Left colon (tissue), 2 donors: ENCODE measurements at regions not wholly inside any gene's neighbourhood (a gene's known extent, or its start where the extent isn't known, plus 50 kb on each side); places are given as distances from the start of the nearest gene placed in this dataset.
A peak's percentile ranks its signal among the peaks of the same experiment; 100 is the strongest.

Experiments used
- ATAC-seq: fragments of 200-7000 bp; cut with Tn5 transposase; one replicate; pipeline ENCODE4 v1.9.1; 2020; ENCODE audit warnings: mild to moderate bottlenecking, moderate library complexity
- DNase-seq, 2 donors: peaks; one replicate each; pipeline ENCODE4 v3.0.0-alpha.2; 2020
- intact Hi-C, 2 donors: fragments of 100-400 bp; cut with DNase I in 1 of 2; cut with micrococcal nuclease in 1 of 2; formaldehyde crosslinking; loops; one replicate each; pipeline versions ENCODE4 v1.11.2 to v1.14.0; 2022; cut with DNase I, micrococcal nuclease
- donor health status: DM: no; HTN: no; CAD: no.
- donor health status: DM: yes; HTN: yes; CAD: no.

DNA sequence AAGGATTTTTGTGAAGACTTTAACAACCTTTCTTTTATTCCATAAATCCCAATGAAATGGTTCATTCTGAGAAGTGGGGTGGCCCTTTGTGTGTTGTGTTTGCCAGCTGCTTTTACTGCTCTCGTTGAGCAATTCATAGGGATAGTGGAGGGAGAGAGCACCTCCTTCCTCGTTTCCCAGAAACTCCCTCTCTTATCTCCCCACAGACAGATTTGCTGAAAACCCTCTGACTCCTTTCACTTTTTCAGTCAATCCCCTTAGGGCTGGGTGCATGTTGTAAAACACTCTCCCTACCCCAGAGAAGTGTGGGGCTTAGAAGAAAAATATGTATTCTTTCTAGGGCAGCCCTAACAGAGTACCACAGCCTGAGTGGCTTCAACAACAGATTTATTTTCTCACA is 557.2 kb upstream of the RGMA start:
- ATAC-seq (no peak), DNase-seq (no peak)
- intact Hi-C loops, result no loop called here

DNA sequence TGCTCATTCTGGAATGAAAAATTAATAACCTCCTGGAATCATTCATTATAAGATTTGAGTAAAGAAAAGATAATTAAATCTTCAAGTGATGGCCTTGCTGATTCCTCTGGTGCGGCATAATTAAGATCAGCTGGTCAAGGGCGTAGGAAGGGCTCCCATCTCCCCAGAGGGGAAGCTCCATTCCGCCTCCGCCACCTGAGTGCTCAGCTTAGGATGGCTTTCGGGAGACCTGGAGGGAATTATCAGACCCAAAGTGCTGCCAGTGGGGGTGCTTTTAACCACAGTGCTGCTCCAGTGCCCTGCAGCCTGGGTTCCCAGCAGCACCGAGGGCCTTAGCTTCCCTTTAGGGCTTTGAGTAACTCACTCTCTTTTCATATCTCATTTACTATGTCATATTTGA is 556.6 kb upstream of the RGMA start:
- intact Hi-C loops, result no loop called here
- ATAC-seq (no peak), DNase-seq (no peak)

DNA sequence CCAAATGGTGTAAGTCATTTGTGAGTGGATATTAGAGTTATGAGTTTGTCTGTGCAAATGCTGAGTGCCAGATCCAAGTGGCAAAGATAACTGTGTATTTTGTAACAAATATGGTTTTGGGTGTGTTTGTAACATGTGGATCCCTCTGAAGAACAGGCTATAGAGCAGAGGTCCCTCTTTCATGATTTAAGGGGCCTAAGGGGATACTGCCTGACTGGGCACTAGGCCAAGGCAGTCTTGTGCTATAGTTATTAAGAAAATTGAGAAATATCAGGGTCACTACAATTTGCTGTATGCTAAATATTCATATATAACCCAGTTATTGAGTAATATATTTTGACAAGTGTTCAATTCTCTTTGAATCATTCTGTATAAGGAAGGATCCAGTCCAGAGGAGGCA is 555.6 kb upstream of the RGMA start:
- intact Hi-C loops, result no loop called here

DNA sequence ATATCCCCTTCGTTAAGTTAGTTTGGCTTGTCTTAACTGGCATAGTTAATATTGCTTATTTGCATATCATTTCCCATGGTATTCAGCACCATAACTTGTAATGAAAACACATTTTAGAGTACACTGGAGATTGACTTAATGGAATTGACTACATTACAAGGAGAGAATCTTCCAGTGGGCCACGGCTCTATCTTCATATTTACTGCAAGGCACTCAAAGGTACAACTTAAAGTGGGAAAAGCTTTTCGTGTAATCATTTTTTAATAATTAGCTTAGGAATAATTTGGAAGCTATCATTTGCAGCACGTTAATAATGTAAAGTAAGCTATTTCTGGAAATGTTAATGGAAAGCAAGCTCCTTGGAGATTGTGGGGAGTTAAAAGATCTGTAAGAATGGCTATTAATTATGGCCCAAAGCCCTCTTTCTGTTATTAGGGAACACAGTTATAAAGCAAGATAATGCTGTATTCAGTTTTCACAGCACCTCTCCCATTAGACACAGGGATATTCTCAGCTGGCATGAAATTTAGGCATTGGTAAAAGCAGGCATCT is 551.5 kb upstream of the RGMA start:
- ATAC-seq (no peak), DNase-seq (no peak)
- intact Hi-C loops, result no loop called here

More for the DNA sequence above, 555.6 kb upstream of the RGMA start:
- ATAC-seq, result no peak
- DNase-seq, result no peak

DNA sequence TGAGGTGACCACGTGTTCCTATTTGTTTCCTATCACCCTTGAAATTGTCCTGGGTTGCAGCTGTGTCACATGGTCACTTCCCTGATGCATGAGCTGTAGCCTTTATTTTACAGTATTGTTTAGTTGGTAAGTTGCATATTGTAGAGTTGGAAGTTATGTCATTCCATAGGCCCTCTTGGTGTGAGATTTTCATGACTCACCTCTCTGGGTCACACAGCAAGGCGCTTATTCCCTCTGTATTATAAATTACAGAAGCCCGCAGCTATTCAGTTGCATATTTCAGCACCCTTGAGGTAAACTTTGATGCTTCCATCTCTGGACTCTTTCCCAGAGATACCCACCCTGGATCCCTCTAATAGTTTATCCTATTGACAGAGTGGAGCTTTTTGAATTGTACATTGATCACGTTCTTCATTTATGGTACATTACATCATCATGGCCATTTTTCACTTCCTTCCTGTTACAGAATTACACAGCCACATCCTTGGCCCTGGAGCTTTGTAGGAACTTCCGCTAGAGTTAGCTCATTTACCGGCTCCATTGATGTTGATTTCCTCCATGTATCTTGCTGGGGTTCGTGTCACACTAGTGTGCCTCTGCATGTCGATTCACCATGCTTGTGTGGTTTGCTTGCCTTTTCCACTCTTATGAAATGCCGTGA is 543.1 kb upstream of the RGMA start:
- intact Hi-C loops, result no loop called here
- no peak for ATAC-seq

DNA sequence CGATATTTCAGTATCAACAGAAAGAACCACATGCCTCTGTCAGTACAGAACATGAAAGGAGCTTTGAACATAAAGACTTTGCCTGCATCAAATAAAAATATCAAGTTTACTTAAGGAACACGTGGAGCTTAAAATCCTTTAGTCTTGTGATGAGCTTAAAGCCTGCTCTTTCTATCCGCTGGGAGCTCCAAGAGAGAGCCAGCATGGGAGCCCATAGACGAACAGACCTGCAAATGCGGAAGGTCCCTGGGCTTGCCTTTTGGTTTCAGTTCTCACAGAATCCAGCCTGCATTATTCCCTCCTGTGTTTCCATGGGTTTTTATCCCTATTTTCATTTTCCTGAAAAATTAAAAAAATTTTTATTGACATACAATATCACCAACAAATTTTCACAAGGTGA is 530.6 kb upstream of the RGMA start:
- DNase-seq (no peak), ATAC-seq (no peak)
- intact Hi-C loops, result no loop called here

More for the DNA sequence above, 543.1 kb upstream of the RGMA start:
- no peak for DNase-seq

DNA sequence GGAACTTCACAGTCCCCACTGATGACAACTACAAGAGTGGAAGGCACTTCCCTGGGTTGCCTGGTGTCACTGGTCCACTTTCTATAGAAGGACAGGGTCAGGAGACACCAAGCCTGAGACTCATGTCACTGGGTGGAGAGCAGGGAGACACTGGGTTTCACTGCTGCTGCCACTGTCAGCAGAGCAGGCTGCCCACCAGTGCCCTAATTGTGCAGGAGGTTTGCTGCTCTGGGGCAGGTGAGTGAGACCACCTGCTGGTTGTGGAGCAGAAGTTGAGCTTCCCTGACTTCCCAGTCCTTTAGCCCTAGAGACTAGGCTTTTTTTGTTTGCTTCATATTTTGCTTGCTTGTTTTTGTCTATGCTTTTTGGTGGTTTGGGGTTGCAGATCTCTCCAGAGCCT is 528.4 kb upstream of the RGMA start:
- DNase-seq (no peak), ATAC-seq (no peak)
- intact Hi-C loops, result no loop called here

DNA sequence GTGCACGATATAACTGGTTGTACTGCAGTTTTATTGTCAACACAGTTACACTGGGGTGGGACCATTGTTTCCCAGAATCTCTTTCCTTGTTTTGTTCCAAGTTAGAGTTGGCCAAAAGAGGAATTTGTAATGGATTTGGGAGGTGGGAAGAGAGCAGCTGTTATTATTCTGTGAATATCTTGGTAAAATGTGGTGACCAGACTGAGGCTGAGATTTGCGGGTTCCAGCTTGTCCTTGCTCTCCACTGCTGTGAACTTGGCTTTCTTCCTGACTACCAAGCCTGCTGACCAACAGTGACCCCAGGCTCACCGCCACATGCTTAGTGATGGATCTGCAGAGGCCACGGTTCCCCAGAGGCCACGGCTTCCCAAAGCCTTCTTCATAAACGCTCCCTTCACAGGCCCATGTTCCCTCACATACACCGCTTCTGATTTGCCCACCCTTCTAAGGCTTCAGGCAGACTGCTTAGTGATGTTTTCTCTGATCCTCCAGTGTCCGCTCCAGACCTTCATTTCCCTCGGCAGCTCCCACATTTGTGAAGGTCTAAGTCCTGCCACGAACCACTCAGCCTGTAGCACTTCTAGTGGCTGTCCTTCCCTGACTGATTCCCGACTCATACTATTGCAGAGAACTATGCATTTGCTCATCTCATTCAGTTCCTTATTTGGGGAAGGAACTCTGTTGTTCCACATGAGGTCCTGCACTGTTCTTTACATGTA is 525.5 kb upstream of the RGMA start:
- no peak for DNase-seq
- intact Hi-C loops, result no loop called here
- no peak for ATAC-seq

DNA sequence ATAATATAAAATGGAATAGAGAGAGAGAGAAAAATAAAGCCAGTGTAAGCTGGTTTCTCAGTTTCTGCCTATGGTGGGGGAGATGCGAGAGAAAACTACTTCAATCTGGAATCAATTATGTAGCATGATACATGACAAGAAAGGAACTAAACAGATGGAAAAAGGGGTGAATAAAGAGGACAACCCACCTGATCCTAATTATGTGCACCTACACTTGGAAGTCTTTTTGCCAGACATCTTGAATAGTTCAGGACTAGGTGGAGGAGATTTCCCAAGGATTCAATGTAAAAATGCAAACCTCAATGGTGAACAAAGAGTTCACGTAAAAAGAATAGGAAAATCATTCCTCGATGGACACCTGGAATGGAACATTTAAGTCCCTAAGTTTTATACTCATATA is 524.4 kb upstream of the RGMA start:
- ATAC-seq (no peak), DNase-seq (no peak)
- intact Hi-C loops, result no loop called here

DNA sequence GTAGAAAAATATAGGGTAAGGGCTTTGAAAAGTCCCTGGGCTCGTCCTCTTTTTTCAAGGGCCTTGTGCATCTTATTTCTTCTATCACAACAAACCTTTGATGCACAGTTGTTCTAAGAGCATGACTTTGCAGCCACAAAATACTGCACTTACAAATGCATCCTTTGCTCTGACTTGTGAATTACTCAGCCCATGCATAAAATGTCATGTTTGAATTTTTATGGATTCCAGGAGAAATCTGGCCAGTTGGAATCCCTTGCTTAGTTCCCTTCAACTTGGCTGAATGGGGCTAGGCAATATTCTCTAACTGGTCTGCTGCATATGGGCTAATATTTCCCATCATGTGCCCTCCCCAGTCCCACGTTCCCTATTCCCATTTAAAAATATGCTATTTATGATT is 523.9 kb upstream of the RGMA start:
- intact Hi-C loops, result no loop called here
- DNase-seq (no peak), ATAC-seq (no peak)

DNA sequence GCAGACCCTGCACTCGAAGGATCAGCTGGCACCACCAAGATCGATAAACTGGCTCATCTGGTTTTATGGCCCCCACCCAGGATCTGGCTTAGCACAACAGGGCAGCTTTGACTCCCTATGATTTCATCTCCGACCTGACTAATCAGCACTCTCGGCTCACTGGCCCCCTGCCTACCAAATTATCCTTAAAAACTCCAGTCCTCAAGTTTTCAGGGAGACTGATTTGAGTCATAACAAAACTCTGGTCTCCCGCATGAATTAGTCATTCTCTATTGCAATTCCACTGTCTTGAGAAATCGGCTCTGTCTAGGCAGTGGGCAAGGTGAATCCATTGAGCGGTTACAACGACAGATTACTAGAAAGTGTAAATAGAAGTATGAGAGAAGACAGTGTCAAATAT is 521.9 kb upstream of the RGMA start:
- intact Hi-C loops, result no loop called here
- ATAC-seq (no peak), DNase-seq (no peak)

DNA sequence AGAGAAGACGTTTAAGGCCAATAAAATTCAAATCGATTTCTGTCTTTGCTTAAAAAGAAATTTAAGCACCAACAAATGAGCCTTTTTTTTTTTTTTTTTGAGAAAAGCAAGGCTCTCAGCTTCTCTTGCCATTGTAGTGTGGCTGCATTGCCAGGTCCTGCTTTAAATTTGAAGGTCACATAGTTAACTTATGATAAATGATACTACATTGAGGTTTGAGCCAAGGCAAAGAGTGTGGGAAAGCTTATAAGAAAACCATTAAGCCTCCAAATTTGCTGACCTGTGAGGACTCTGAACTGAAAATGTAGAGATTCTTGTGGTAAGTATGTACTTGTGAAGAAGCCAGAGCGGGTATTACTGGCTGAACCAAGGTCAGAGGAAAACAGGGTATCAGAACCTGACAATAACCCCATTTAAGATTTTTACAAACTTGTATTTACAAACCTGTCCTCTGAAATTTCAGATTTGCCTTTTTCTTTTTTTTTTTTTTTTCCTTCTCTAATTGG is 519.7 kb upstream of the RGMA start:
- ATAC-seq (no peak), DNase-seq (no peak)
- intact Hi-C loops, result no loop called here

DNA sequence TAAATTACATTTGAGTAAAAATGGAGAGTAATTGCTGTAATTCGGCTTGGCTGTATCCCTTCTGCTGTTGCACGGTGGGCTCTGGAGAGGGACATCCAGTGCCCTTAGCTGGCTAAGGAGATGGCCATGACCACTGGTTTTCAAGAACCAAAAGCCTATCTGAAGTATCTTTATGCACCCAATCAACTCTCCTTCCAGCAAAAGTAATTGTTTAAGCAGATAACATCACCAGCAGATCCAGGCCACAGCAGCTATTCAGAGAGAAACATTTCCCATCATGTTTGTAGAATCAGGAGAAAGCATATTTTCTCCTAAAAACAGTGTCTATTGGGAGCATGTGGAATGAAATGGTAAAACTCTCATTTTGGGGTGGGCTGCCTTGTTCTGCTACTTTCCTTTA is 514.5 kb upstream of the RGMA start:
- intact Hi-C loops, result no loop called here
- ATAC-seq (no peak), DNase-seq (no peak)

DNA sequence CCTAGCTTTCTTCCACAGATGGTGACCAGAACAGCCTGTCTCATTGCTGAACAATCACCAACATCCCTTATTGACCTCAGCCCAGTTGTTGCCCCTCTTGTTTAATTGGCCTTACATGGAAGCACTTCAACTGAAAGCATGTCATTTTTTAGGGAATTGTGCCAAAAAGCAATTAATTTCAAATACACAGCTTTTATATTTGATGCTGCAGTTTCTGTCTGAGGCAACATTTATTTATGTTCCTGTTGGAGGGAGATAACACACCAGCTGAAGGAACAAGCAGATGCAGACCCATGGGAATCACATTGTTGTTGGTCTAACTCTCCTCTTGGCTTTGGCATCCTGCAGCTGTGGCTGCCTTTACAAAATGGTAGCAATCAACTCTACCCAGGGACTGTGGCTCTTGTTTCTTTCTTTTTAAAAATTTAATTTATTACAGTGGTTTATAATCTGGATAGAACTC is 498.1 kb upstream of the RGMA start:
- intact Hi-C loops, result no loop called here
- no peak for DNase-seq

DNA sequence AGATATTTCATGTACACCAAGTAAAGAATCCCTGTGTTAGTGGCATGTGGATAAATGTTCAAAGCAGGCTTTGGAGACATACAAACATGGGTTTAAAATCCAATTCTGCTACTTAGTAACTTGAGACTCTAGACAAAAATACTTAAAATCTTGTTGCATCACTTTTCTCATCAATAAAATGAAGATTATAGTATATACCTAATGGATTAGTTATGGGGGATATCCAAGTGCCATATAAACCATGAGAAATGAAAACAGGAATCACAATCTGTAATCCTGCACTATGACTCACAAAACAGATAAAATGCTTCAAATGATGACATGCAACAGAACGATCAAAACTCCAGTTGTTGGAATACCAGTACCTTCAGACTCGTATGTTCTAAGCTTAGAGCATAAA is 496.0 kb upstream of the RGMA start:
- DNase-seq (no peak), ATAC-seq (no peak)
- intact Hi-C loops, result no loop called here

More for the DNA sequence above, 498.1 kb upstream of the RGMA start:
- ATAC-seq, result no peak

DNA sequence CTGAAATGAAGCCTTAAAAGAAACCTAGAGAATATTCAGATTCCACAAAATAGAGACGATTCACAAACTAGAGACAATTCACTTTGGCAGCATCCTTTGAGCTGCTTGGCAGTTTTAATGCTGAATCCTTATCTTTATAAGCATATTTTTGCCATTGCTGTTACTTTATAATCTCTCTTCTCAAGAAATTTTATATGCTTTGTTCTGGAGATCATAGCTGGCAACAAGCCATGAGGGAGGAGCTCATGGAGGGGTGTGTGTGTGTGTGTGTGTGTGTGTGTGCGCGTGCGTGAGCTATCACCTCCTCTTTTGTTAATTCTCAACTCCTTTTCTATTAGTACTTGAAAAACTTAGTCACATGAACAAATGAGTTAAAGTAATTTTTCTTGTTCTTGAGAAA is 495.0 kb upstream of the RGMA start:
- ATAC-seq (no peak), DNase-seq (peak in 1 of 2 donors; percentile 4)
- intact Hi-C loops, result no loop called here

DNA sequence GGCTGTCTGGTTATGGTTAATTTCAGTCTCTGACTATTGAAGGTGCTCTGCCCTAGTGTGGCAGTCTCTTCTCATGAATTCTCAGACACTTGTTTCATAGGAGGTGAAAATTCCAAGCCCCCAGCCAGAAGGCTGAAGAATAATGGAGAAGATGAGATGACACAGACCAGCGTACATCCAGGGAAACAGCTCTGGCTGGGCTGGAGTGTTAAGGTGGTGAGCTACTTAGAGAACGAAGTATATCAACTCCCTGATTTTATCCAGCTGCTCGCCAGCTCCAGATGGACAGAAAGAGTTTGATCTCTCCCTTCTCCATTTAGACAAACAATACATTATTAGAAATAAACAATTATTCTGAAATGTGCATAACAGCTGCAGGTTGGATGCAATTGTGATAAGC is 494.5 kb upstream of the RGMA start:
- DNase-seq (no peak), ATAC-seq (no peak)
- intact Hi-C loops, result no loop called here

DNA sequence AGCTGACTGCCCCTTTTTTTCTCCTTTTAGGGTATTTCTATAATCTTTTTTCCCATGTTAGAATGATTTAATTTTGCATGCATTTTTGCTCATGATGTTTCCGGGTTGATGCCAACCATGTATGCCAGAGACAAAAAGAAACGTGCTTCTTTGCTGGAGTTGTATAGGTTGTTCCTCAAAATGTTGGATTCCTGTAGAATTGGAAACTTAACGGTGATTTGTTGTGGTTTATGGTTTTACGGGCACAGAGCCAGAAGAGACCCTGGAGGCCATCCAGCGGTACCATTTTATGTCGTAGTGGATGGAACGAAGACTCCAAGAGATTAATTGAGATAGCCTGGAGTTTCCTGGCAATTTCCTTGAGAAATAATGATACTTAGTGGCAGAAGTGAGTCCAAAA is 481.5 kb upstream of the RGMA start:
- DNase-seq (no peak), ATAC-seq (no peak)
- intact Hi-C loops, result no loop called here

DNA sequence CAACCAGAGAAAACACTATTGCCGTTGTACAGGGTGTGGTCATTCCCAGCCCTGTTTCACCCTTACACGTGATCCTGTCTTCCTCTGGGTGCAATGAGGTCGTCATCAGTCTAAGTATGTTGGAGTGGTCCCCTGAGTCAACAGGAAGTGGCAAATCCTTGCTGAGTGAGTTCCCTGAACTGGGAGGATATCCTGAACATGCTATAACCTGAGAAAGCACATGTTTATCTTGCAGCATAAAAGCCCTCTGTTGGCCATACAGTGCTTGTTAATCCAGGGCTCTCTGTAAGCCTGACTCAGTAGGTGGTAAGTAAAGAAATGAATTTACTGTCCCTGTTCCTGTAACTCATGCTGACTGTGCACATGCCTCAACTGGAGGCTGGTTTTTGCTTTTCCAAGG is 477.8 kb upstream of the RGMA start:
- intact Hi-C loops, result no loop called here
- no peak for ATAC-seq
- no peak for DNase-seq

DNA sequence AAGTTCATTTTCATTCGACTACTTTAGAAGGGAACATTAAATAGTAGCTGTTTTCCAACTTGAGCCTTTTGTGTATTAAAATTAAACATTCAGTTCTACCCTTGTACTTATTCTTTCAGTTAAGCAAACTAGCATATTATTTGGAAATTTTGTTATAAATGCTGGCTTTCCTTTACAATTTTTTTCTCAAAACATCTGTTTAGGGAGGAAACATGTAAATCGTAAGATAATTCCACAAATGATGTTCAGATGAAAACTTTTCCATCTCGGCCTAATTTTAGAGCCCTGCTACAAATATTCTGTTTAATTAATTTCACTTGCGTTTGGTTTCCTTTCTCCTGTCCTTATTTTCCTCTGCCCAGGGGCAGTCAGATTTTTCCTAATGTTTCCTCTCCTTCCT is 476.2 kb upstream of the RGMA start:
- intact Hi-C loops, result no loop called here
- ATAC-seq (no peak), DNase-seq (no peak)
